Hypothalamus (tissue), 51 donors: ENCODE measurements at regions not wholly inside any gene's neighbourhood (a gene's known extent, or its start where the extent isn't known, plus 50 kb on each side); places are given as distances from the start of the nearest gene placed in this dataset.
A peak's percentile ranks its signal among the peaks of the same experiment; 100 is the strongest.
"Not testable (repeated sequence)": the region's sequence is repeated elsewhere in the genome, so short reads cannot be mapped to it uniquely, and the experiment has no call there.

Experiments used
- DNase-seq, 51 donors: peaks; one replicate each; lab custom pipeline; 2025; lab: John Stamatoyannopoulos, UW

GRCh38 chr2:19207452-19207851, 151.0 kb downstream of the OSR1 start:
- no peak for DNase-seq

GRCh38 chr2:19205983-19206533, 152.4 kb downstream of the OSR1 start:
- DNase-seq = no peak

- DNase-seq = no peak
These were observed 154.6 kb downstream of the OSR1 start for GRCh38 chr2:19203866-19204265.

GRCh38 chr2:19201911-19202462, 156.4 kb downstream of the OSR1 start:
- no peak for DNase-seq

- DNase-seq = peak in 6 of 51 donors; percentile 3 to 25 (median 5)
These were observed 160.0 kb downstream of the OSR1 start for GRCh38 chr2:19198381-19198780.

- DNase-seq = no peak
These were observed 162.8 kb downstream of the OSR1 start for GRCh38 chr2:19195661-19196060.

- no peak for DNase-seq
These were observed 169.0 kb downstream of the OSR1 start for GRCh38 chr2:19189391-19189790.

- DNase-seq = no peak
These were observed 171.0 kb downstream of the OSR1 start for GRCh38 chr2:19187323-19188020.

GRCh38 chr2:19185086-19185485, 173.3 kb downstream of the OSR1 start:
- no peak for DNase-seq

- no peak for DNase-seq
These were observed 180.2 kb downstream of the OSR1 start for GRCh38 chr2:19178175-19178574.

GRCh38 chr2:19176977-19177376, 181.4 kb downstream of the OSR1 start:
- no peak for DNase-seq

GRCh38 chr2:19176172-19176852, 182.1 kb downstream of the OSR1 start:
- no peak for DNase-seq

GRCh38 chr2:19174176-19174575, 184.2 kb downstream of the OSR1 start:
- no peak for DNase-seq

GRCh38 chr2:19171409-19171808, 187.0 kb downstream of the OSR1 start:
- DNase-seq = no peak

- no peak for DNase-seq
These were observed 189.2 kb downstream of the OSR1 start for GRCh38 chr2:19169134-19169768.

- not testable (repeated sequence) for DNase-seq
These were observed 194.3 kb downstream of the OSR1 start for GRCh38 chr2:19164099-19164498.

GRCh38 chr2:19158896-19159295, 199.5 kb downstream of the OSR1 start:
- DNase-seq = no peak

GRCh38 chr2:19158211-19158610, 200.2 kb downstream of the OSR1 start:
- no peak for DNase-seq

- DNase-seq = no peak
These were observed 201.8 kb downstream of the OSR1 start for GRCh38 chr2:19156646-19157045.

- no peak for DNase-seq
These were observed 207.7 kb downstream of the OSR1 start for GRCh38 chr2:19150726-19151125.

GRCh38 chr2:19146867-19147266, 211.6 kb downstream of the OSR1 start:
- no peak for DNase-seq
